ENCODE measurements at regions not wholly inside any gene's neighbourhood (a gene's known extent, or its start where the extent isn't known, plus 50 kb on each side); places are given as distances from the start of the nearest gene placed in this dataset.

DNA sequence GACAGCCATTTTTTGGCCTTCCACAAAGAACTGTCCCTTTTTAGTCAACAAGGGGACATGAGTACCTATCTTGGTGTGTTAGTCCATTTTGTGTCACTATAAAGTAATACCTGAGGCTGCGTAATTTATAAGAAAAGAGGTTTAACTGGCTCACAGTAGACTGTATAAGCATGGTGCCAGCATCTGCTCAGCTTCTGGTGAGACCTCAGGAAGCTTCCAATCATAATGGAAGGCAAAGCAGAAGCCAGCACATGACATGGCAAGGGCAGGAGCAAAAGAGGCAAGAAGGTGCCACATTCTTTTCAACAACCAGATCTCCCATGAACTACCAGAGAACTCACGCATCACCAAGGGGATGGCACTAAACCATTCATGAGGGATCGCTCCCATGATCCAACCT lies 66.1 kb upstream of the VGLL4 start:
- Histone ChIP-seq H3K9me3 (ENCODE audit: control insufficient read depth, insufficient read depth, low read depth, low read length) (no peaks in the 10 kb centered on the region), H3K4me1 (ENCODE audit: control insufficient read depth, insufficient read depth, low read length) (no peaks in the 10 kb centered on the region), H3K36me3 (ENCODE audit: control insufficient read depth in 2 of 2, insufficient read depth in 1 of 2, low read length in 2 of 2) (no peaks in the 10 kb centered on the region; a peak in 1 of 3 replicates), H3K27ac (ENCODE audit: extremely low read depth, low read depth, low read length) (no peak overlapping the region), H3K4me3 (ENCODE audit: low read depth, low read length) (no peak overlapping the region)
- CTCF ChIA-PET = no interaction called here
- TF ChIP-seq ZNF830 (tag by site-specific recombination; IDR thresholded peaks at IDR 0.05; ENCODE audit: low read depth) (no peak), ZNF202 (tag by site-specific recombination; IDR thresholded peaks at IDR 0.05; ENCODE audit: borderline replicate concordance) (no peak), ZNF544 (tag by site-specific recombination; IDR thresholded peaks at IDR 0.05) (no peak), ZNF10 (tag by site-specific recombination; IDR thresholded peaks at IDR 0.05) (no peak), ZNF776 (tag by site-specific recombination; IDR thresholded peaks at IDR 0.05; ENCODE audit: borderline replicate concordance) (0 out of 2 replicates have a peak, but pooled peaks have one; percentile 85), TRIM28 (IDR thresholded peaks at IDR 0.05; ENCODE audit: borderline replicate concordance, low read length) (peak; percentile 22; the same call in 1 of the 2 replicates), ZNF112 (tag by site-specific recombination; IDR thresholded peaks at IDR 0.05) (no peak), SETDB1 (IDR thresholded peaks at IDR 0.05; ENCODE audit: insufficient read length, low read length) (peak; percentile 54), ZNF600 (tag by site-specific recombination; IDR thresholded peaks at IDR 0.05) (no peak), ZNF184 (tag by site-specific recombination; IDR thresholded peaks at IDR 0.05) (no peak), ZNF677 (tag by site-specific recombination; IDR thresholded peaks at IDR 0.05) (no peak)
- TF ChIP-seq, protein P1, sequence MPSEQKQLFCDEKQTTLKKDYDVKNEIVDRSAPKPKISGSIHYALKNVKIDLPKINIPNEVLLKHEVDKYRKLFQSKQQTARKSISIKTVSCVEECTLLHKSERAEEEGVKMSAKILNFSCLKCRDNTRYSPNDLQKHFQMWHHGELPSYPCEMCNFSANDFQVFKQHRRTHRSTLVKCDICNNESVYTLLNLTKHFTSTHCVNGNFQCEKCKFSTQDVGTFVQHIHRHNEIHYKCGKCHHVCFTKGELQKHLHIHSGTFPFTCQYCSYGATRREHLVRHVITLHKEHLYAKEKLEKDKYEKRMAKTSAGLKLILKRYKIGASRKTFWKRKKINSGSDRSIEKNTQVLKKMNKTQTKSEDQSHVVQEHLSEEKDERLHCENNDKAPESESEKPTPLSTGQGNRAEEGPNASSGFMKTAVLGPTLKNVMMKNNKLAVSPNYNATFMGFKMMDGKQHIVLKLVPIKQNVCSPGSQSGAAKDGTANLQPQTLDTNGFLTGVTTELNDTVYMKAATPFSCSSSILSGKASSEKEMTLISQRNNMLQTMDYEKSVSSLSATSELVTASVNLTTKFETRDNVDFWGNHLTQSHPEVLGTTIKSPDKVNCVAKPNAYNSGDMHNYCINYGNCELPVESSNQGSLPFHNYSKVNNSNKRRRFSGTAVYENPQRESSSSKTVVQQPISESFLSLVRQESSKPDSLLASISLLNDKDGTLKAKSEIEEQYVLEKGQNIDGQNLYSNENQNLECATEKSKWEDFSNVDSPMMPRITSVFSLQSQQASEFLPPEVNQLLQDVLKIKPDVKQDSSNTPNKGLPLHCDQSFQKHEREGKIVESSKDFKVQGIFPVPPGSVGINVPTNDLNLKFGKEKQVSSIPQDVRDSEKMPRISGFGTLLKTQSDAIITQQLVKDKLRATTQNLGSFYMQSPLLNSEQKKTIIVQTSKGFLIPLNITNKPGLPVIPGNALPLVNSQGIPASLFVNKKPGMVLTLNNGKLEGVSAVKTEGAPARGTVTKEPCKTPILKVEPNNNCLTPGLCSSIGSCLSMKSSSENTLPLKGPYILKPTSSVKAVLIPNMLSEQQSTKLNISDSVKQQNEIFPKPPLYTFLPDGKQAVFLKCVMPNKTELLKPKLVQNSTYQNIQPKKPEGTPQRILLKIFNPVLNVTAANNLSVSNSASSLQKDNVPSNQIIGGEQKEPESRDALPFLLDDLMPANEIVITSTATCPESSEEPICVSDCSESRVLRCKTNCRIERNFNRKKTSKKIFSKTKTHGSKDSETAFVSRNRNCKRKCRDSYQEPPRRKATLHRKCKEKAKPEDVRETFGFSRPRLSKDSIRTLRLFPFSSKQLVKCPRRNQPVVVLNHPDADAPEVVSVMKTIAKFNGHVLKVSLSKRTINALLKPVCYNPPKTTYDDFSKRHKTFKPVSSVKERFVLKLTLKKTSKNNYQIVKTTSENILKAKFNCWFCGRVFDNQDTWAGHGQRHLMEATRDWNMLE (tag by site-specific recombination; conservative IDR thresholded peaks at IDR 0.05; ENCODE audit: low read depth) = no peak
- TF ChIP-seq, protein P2, sequence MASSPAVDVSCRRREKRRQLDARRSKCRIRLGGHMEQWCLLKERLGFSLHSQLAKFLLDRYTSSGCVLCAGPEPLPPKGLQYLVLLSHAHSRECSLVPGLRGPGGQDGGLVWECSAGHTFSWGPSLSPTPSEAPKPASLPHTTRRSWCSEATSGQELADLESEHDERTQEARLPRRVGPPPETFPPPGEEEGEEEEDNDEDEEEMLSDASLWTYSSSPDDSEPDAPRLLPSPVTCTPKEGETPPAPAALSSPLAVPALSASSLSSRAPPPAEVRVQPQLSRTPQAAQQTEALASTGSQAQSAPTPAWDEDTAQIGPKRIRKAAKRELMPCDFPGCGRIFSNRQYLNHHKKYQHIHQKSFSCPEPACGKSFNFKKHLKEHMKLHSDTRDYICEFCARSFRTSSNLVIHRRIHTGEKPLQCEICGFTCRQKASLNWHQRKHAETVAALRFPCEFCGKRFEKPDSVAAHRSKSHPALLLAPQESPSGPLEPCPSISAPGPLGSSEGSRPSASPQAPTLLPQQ (tag by site-specific recombination; IDR thresholded peaks at IDR 0.05) = no peak
- TF ChIP-seq, protein P3, sequence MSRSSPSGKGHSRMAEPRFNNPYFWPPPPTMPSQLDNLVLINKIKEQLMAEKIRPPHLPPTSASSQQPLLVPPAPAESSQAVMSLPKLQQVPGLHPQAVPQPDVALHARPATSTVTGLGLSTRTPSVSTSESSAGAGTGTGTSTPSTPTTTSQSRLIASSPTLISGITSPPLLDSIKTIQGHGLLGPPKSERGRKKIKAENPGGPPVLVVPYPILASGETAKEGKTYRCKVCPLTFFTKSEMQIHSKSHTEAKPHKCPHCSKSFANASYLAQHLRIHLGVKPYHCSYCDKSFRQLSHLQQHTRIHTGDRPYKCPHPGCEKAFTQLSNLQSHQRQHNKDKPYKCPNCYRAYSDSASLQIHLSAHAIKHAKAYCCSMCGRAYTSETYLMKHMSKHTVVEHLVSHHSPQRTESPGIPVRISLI (tag by site-specific recombination; IDR thresholded peaks at IDR 0.05) = no peak
- TF ChIP-seq, protein P4, sequence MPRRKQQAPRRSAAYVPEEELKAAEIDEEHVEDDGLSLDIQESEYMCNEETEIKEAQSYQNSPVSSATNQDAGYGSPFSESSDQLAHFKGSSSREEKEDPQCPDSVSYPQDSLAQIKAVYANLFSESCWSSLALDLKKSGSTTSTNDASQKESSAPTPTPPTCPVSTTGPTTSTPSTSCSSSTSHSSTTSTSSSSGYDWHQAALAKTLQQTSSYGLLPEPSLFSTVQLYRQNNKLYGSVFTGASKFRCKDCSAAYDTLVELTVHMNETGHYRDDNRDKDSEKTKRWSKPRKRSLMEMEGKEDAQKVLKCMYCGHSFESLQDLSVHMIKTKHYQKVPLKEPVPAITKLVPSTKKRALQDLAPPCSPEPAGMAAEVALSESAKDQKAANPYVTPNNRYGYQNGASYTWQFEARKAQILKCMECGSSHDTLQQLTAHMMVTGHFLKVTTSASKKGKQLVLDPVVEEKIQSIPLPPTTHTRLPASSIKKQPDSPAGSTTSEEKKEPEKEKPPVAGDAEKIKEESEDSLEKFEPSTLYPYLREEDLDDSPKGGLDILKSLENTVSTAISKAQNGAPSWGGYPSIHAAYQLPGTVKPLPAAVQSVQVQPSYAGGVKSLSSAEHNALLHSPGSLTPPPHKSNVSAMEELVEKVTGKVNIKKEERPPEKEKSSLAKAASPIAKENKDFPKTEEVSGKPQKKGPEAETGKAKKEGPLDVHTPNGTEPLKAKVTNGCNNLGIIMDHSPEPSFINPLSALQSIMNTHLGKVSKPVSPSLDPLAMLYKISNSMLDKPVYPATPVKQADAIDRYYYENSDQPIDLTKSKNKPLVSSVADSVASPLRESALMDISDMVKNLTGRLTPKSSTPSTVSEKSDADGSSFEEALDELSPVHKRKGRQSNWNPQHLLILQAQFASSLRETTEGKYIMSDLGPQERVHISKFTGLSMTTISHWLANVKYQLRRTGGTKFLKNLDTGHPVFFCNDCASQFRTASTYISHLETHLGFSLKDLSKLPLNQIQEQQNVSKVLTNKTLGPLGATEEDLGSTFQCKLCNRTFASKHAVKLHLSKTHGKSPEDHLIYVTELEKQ (tag by site-specific recombination; IDR thresholded peaks at IDR 0.05; ENCODE audit: borderline replicate concordance) = no peak
- TF ChIP-seq, protein P5, sequence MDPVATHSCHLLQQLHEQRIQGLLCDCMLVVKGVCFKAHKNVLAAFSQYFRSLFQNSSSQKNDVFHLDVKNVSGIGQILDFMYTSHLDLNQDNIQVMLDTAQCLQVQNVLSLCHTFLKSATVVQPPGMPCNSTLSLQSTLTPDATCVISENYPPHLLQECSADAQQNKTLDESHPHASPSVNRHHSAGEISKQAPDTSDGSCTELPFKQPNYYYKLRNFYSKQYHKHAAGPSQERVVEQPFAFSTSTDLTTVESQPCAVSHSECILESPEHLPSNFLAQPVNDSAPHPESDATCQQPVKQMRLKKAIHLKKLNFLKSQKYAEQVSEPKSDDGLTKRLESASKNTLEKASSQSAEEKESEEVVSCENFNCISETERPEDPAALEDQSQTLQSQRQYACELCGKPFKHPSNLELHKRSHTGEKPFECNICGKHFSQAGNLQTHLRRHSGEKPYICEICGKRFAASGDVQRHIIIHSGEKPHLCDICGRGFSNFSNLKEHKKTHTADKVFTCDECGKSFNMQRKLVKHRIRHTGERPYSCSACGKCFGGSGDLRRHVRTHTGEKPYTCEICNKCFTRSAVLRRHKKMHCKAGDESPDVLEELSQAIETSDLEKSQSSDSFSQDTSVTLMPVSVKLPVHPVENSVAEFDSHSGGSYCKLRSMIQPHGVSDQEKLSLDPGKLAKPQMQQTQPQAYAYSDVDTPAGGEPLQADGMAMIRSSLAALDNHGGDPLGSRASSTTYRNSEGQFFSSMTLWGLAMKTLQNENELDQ (tag by site-specific recombination; IDR thresholded peaks at IDR 0.05; ENCODE audit: low read depth) = no peak
- POLR2A ChIA-PET = no interaction called here
